ENCODE measurements at regions not wholly inside any gene's neighbourhood (a gene's known extent, or its start where the extent isn't known, plus 50 kb on each side); places are given as distances from the start of the nearest gene placed in this dataset.
"Not testable (repeated sequence)": the region's sequence is repeated elsewhere in the genome, so short reads cannot be mapped to it uniquely, and the experiment has no call there.

DNA sequence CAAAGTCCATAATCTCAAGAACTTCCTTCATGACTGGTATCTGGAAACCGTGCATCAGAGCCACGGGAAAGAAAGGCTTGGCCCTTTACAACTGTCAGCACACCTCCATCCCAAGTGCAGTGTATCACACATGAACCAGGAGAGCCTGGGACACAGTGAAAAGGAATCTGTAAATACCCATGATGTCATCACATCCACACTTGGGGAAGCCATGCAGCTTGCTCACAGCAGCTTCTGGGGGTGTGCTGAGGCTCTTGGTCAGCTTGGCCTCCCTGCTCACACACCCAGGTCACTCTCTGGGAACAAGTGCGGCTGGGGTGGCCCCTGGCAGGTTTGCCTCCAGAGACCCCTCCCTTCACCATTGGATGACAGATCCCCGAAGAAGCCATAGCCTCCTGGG lies 51.6 kb upstream of the ASAH2B start:
- DNase-seq; H3K4me3 ChIP-seq (ENCODE audit: insufficient read depth, low read depth, low read length); H3K27me3 ChIP-seq (ENCODE audit: control insufficient read depth, insufficient read depth, low read length); H3K36me3 ChIP-seq (replicated peaks; ENCODE audit: control insufficient read depth, insufficient read depth, low read length): not testable (repeated sequence)

DNA sequence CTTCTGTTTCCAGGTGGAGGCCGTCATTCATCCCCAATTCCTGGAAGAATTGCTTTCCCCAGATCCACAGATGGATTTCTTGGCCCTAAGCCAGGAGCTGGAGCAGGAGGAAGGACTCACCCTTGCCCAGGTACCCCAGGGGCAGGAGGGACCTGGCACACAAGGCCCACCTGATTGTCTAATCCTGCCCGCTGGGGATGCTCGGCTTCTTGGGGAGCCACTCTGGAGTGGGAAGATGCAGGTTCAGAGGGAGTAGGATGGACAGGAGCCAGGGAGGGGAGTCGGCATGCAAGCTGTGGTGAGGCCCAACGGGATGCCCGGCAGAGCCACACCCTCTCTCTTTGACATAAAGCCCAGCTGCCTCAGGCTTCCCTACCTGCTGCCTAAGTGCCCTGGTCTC lies 55.4 kb upstream of the ASAH2B start:
- H3K27me3 ChIP-seq (ENCODE audit: control insufficient read depth, insufficient read depth, low read length); H3K36me3 ChIP-seq (replicated peaks; ENCODE audit: control insufficient read depth, insufficient read depth, low read length); DNase-seq; H3K4me3 ChIP-seq (ENCODE audit: insufficient read depth, low read depth, low read length): not testable (repeated sequence)

DNA sequence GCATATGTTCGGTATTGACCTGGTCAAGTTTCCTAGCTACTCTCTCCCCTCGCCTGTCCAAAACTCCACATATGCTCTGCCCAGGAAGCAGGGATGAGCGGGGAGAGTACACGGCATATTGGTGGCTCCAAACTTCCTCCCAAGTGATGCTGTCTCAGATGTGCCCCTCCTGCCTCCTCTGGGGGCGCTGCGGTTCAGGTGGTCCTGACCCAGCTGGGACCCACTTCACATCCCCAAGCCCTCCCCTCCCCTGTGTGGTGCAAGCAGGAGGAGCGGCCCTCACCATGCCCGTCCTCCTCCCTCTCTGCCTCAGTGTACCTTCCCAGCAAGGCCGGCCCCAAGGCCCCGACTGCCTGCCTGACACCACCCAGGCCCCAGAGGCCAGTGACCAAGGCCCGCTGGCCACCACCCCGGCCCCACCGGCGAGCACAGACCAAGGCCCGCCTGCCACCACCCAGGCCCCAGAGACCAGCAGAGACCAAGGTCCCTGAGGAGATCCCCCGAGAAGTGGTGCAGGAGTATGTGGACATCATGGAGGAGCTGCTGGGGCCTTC lies 56.5 kb upstream of the ASAH2B start:
- not testable (repeated sequence) for H3K27me3 ChIP-seq (ENCODE audit: control insufficient read depth, insufficient read depth, low read length); H3K36me3 ChIP-seq (replicated peaks; ENCODE audit: control insufficient read depth, insufficient read depth, low read length); H3K4me3 ChIP-seq (ENCODE audit: insufficient read depth, low read depth, low read length)
- DNase-seq: peak; percentile 53

DNA sequence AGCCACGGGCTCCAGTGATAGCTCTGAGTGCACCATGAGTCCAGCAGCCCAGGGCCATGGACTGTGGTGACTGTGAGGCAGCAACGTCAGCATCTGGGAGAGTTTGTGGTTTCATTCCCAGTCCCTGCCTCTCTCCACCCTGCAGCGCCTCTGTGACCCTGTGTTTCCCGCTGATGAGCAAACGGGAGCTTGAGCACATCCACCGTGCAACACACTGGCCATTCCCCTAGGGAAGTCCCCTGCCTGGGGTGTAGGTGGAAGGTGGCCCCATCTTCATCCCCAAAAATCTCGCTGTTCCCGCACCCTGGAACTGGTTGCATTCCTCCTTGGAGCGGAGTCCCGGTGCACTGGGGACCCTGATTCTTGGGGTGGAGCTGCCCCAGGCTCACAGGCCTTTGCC lies 56.9 kb upstream of the SGMS1 start:
- H3K4me3 ChIP-seq (ENCODE audit: insufficient read depth, low read depth, low read length): not testable (repeated sequence)

DNA sequence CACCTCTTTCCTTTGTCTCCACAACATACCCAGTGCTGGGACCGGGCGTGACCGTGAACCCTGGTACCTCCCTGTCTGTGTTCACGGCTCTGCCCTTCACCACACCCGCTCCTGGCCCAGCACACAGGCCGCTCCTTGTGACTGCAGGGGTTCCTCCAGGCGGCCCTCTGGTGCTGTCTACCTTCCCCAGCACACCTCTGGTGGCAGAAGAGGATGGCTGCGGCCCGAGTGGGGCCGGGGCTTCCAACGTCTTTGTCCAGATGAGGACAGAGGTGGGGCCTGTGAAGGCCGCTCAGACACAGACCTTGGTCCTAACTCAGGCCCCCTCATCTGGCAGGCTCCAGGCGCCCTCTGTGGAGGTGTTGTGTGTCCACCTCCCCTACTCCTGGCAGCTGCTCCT lies 55.4 kb upstream of the SGMS1 start:
- Histone ChIP-seq H3K27me3 (ENCODE audit: control insufficient read depth, insufficient read depth, low read length) (no peaks in the 10 kb centered on the region), H3K36me3 (replicated peaks; ENCODE audit: control insufficient read depth, insufficient read depth, low read length) (no peaks in the 10 kb centered on the region), H3K4me3 (ENCODE audit: insufficient read depth, low read depth, low read length) (no peak overlapping the region)
- DNase-seq: peak; percentile 44

More for the DNA sequence above, 56.9 kb upstream of the SGMS1 start:
- not testable (repeated sequence) for H3K27me3 ChIP-seq (ENCODE audit: control insufficient read depth, insufficient read depth, low read length); DNase-seq; H3K36me3 ChIP-seq (replicated peaks; ENCODE audit: control insufficient read depth, insufficient read depth, low read length)

DNA sequence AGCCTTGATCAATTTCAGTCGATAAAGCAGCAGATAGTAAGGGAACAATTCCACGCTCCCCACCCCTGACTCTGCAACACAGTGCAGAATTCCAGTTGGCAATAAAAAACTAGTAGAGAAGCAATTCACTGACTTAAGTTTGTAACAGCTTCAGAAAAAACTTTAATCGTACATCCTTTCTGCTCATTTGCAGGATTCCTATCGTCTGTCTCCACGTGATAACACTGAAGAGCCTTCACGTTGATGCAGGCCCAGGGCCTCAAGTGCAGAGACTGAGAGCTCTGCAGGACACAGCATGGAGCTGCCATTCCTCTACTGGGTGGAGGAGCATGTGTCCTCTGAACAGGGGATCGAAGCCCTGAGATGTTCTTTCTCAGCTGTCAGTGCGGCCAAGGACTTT lies 51.8 kb upstream of the SGMS1 start:
- not testable (repeated sequence) for H3K27me3 ChIP-seq (ENCODE audit: control insufficient read depth, insufficient read depth, low read length); H3K4me3 ChIP-seq (ENCODE audit: insufficient read depth, low read depth, low read length); H3K36me3 ChIP-seq (replicated peaks; ENCODE audit: control insufficient read depth, insufficient read depth, low read length)
- DNase-seq: peak; percentile 3

DNA sequence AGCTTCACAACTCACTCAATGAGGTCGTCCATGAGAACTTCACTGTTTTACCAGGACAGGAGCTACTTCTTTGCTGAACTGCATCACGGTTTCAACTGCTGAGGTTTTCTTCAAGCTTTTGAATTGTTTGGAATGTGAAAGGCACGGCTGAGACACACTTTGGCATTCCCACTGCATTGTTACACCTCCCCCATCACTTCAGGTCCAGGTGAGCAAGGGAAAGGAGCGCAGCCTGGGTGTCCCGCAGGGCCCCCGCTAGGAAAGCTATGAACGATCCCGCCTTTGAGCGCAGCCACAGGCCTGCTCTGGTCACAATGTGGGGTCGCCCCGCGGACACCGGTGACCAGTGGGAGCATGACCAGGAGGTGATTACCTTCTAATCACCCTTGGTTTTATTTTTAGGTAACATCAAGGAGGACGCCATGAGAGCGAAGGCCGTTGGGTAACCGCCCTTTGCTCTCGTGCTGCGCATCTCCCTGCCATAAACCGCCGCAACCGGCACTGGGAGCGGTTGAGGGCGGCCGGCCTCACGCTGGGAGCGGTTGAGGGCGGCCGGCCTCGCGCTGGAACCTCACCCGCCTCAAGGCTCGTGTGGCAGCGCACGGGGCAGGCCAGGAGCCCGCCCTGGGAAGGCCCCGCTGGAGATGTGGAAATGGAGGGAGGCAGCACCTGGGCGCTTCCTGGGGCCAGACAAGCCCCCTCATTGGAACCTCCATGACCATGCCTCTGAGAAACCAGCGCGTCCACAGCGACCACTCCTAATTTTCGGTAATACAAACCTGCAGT lies 50.9 kb upstream of the SGMS1 start:
- Histone ChIP-seq H3K36me3 (replicated peaks; ENCODE audit: control insufficient read depth, insufficient read depth, low read length) (no peaks in the 10 kb centered on the region), H3K27me3 (ENCODE audit: control insufficient read depth, insufficient read depth, low read length) (no peaks in the 10 kb centered on the region), H3K4me3 (ENCODE audit: insufficient read depth, low read depth, low read length) (no peak overlapping the region)
- peak; percentile 48 for DNase-seq
